Tibial artery (tissue), 4 donors: ENCODE measurements at regions not wholly inside any gene's neighbourhood (a gene's known extent, or its start where the extent isn't known, plus 50 kb on each side); places are given as distances from the start of the nearest gene placed in this dataset.

Source experiments
- DNase-seq, 2 donors: peaks; one replicate each; pipeline ENCODE4 v3.0.0-alpha.2; 2019
- H3K27ac ChIP-seq, 2 donors: fragments of 200-600 bp; sonication (generic) in 1 of 2; 1 replicate in 1 of 2; 2 replicates in 1 of 2; pipeline ENCODE4 v1.5.1; 2018 to 2019; ENCODE audit warnings: mild to moderate bottlenecking in 1 of 2
- H3K27me3 ChIP-seq, 2 donors: fragments of 200-600 bp; sonication (generic) in 1 of 2; one replicate each; pipeline versions ENCODE4 v1.5.1 to v1.6.0; 2016 to 2019
- H3K36me3 ChIP-seq, 3 donors: fragments of 200-600 bp; sonication (generic) in 2 of 3; one replicate each; pipeline ENCODE4 v1.5.1; 2016 to 2019; ENCODE audit warnings: mild to moderate bottlenecking in 2 of 3
- H3K4me1 ChIP-seq, 4 donors: fragments of 200-600 bp; sonication (generic) in 2 of 4; 1 replicate in 3 of 4; 2 replicates in 1 of 4; pipeline ENCODE4 v1.5.1; 2016 to 2019
- H3K4me3 ChIP-seq, 2 donors: fragments of 200-600 bp; sonication (generic) in 1 of 2; 1 replicate in 1 of 2; 2 replicates in 1 of 2; pipeline ENCODE4 v1.5.1; 2018 to 2019; ENCODE audit warnings: mild to moderate bottlenecking in 2 of 2
- H3K9me3 ChIP-seq, 3 donors: fragments of 200-600 bp; sonication (generic) in 1 of 3; one replicate each; pipeline ENCODE4 v1.5.1; 2016 to 2019
- intact Hi-C: fragments of 100-400 bp; cut with DNase I; formaldehyde crosslinking; loops from one replicate; pipeline ENCODE4 v1.15.0; 2023; ENCODE audit warnings: low total_unique reads
- TF ChIP-seq, protein P1 (sequence below), 2 experiments: fragments of 200-600 bp in 1 of 2; fragments of 450-650 bp in 1 of 2; IDR thresholded peaks; one replicate each; pipeline ENCODE4 v1.5.1; 2017 to 2019; ENCODE audit warnings: antibody characterized with exemption in 2 of 2, mild to moderate bottlenecking in 1 of 2, moderate library complexity in 1 of 2

DNA sequence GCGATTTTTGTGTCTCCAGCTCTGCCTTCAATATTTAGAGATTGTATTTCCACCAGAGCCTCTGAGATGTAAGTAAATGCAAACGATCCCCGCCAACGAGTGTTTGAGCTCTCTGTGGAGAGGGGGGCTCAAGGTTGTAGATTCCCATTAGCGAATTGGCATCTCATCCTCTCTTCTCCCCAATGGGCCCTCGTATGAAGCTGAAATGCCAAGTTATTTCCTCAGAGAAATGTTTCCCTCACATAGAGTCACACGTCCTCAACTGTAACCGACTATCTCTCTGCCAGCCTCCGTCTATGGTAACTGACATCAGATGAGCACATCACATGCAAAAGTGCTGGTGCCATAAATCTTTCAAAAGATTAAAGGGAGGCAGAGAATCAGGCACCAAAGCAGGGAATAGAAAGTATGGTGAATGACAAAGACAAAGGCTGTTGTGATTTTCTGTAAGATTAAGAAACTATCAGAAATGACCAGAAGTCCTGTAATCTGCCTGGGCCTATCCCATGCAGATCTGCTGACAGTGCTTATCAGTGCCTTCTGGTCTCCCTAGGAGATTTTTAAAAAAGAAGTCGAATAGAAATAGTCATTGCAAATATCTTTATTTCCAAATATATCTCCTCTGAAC lies 157.1 kb downstream of the PDGFRA start:
- H3K27ac ChIP-seq: no peak overlapping the region

DNA sequence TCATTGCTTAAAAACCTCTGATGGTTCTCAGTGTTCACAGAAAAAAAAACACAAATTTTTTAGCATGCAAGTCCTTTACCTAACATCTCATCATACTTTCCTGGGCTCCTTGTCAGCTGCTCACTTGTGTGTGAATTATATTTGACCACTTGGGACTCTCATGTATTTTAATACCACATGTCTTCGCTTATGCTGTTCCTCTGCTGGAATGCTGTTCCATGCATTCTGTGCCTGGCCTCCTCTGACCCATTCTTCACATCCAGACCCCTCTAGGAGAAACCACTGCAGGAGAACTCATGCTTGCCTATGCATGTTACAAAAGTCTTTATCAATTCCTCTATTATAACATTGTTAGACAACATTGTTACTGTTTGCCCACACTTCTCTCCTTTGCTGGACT lies 157.6 kb downstream of the PDGFRA start:
- Histone ChIP-seq H3K4me1 (no peaks in the 10 kb centered on the region), H3K27me3 (no peaks in the 10 kb centered on the region), H3K27ac (no peak overlapping the region), H3K9me3 (no peaks in the 10 kb centered on the region), H3K4me3 (no peak overlapping the region), H3K36me3 (no peaks in the 10 kb centered on the region)
- TF ChIP-seq, protein P1, sequence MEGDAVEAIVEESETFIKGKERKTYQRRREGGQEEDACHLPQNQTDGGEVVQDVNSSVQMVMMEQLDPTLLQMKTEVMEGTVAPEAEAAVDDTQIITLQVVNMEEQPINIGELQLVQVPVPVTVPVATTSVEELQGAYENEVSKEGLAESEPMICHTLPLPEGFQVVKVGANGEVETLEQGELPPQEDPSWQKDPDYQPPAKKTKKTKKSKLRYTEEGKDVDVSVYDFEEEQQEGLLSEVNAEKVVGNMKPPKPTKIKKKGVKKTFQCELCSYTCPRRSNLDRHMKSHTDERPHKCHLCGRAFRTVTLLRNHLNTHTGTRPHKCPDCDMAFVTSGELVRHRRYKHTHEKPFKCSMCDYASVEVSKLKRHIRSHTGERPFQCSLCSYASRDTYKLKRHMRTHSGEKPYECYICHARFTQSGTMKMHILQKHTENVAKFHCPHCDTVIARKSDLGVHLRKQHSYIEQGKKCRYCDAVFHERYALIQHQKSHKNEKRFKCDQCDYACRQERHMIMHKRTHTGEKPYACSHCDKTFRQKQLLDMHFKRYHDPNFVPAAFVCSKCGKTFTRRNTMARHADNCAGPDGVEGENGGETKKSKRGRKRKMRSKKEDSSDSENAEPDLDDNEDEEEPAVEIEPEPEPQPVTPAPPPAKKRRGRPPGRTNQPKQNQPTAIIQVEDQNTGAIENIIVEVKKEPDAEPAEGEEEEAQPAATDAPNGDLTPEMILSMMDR (IDR thresholded peaks at IDR 0.05): no peak
- DNase-seq: no peak
- intact Hi-C loops: no loop called here

More for the DNA sequence above, 157.1 kb downstream of the PDGFRA start:
- no peak overlapping the region for H3K4me3 ChIP-seq
- TF ChIP-seq, protein P1 (IDR thresholded peaks at IDR 0.05): no peak
- no peaks in the 10 kb centered on the region for H3K9me3 ChIP-seq
- H3K36me3 ChIP-seq: no peaks in the 10 kb centered on the region
- no peaks in the 10 kb centered on the region for H3K4me1 ChIP-seq
- intact Hi-C loops: no loop called here
- H3K27me3 ChIP-seq: no peaks in the 10 kb centered on the region
- DNase-seq: no peak

DNA sequence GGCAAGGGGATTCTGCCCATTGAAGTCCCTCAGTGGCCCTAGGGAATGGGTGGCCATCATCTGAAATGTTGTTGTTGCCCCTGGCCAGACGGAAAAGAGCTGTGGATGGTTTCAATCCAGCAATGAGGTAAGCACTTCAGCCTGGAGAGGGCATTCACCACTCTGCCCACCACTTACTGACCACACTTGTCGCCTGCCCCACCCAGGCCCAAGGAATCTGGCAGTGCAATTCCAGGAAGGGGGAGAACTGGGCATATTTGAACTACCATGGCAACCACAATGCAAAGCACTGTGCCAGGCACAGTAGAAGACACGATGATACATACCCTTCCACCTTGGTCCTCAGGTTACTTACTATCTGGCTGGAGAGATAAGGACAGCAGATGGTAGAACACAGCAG lies 161.6 kb downstream of the PDGFRA start:
- Histone ChIP-seq H3K36me3 (no peaks in the 10 kb centered on the region), H3K4me3 (no peak overlapping the region), H3K27ac (no peak overlapping the region), H3K4me1 (no peaks in the 10 kb centered on the region), H3K27me3 (no peaks in the 10 kb centered on the region), H3K9me3 (no peaks in the 10 kb centered on the region)
- DNase-seq: no peak
- intact Hi-C loops: no loop called here
- TF ChIP-seq, protein P1 (IDR thresholded peaks at IDR 0.05): no peak

DNA sequence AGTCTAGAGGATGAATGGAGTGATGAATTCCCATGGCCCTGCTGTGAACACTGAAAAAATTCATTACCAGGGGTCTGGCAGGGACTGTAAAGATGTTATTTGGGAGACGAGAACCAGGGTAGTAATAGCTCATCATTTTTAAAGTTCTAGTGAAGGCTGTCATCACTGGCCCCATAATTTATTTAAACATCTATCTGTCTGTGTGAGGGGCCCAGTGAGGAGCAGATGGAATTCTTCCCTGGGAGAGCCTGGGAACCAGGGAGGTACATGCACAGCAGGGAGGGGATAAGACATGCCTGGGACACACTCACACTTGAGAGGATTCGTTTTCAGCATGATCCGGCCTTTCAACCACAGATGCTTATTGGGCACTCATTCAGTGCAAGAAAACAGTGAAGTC lies 162.0 kb downstream of the PDGFRA start:
- intact Hi-C loops: no loop called here
- no peaks in the 10 kb centered on the region for H3K9me3 ChIP-seq
- H3K36me3 ChIP-seq: no peaks in the 10 kb centered on the region
- H3K4me1 ChIP-seq: no peaks in the 10 kb centered on the region
- TF ChIP-seq, protein P1 (IDR thresholded peaks at IDR 0.05): no peak
- no peak overlapping the region for H3K27ac ChIP-seq
- H3K4me3 ChIP-seq: no peak overlapping the region
- no peaks in the 10 kb centered on the region for H3K27me3 ChIP-seq
- DNase-seq: no peak

DNA sequence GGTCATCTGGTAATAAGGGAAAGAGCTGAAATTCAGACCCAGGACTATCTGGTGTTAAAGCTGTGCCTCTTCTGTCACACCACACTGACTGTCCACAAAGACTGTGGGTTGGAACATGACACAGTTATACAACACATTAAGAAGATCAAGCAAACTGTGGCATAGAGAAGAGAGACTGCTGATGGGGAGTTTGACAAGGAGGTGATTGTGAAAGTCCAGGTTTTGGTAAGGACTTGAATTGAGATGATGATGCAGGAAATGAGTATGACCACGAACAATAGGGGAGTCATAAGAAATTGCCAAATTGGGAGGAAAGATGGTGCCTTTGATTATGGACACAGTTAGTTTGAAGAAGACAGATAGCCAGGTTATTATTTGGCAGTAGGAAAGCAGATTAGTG lies 163.4 kb downstream of the PDGFRA start:
- intact Hi-C loops: no loop called here
- Histone ChIP-seq H3K27ac (no peak overlapping the region), H3K27me3 (no peaks in the 10 kb centered on the region), H3K36me3 (no peaks in the 10 kb centered on the region), H3K4me3 (no peak overlapping the region), H3K4me1 (no peaks in the 10 kb centered on the region), H3K9me3 (no peaks in the 10 kb centered on the region)
- no peak for DNase-seq
- TF ChIP-seq, protein P1 (IDR thresholded peaks at IDR 0.05): no peak

DNA sequence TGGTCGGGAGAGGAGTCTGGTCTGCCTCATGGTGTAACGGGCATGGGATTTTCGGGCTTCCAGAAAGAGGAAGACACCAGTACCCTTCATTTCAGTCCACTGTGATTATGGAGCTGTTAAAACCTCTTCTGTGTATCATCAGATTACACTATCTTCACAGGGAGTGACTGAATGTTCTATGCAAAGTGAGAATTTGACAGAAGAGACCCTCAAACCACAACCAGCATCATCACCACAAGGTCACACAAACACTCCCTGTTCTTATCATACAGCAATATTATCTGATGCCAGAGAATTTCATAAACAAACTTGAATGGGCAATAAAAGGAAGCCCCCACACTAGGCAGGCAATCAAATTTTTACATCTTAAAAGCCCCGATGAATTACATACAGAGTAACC lies 164.2 kb downstream of the PDGFRA start:
- Histone ChIP-seq H3K27ac (no peak overlapping the region), H3K36me3 (no peaks in the 10 kb centered on the region), H3K4me3 (no peak overlapping the region), H3K27me3 (no peaks in the 10 kb centered on the region), H3K9me3 (no peaks in the 10 kb centered on the region), H3K4me1 (no peaks in the 10 kb centered on the region)
- no peak for DNase-seq
- intact Hi-C loops: no loop called here
- TF ChIP-seq, protein P1 (IDR thresholded peaks at IDR 0.05): no peak
